CD4-positive, alpha-beta T cell (primary cell): ENCODE measurements at regions not wholly inside any gene's neighbourhood (a gene's known extent, or its start where the extent isn't known, plus 50 kb on each side); places are given as distances from the start of the nearest gene placed in this dataset.

Experiments used
- ATAC-seq: fragments of 200-7000 bp; cut with Tn5 transposase; one replicate; pipeline ENCODE4 v1.10.0; 2022; ENCODE audit warnings: mild to moderate bottlenecking; ENCODE audit not compliant: poor library complexity
- CTCF ChIA-PET: fragments of 350-600 bp; sonication (Branson Sonifier 250); formaldehyde crosslinking; loops from one replicate; lab custom pipeline; 2021; ENCODE audit warnings: antibody characterized with exemption, inconsistent platforms; lab: Charles Lee
- POLR2A ChIA-PET: fragments of 350-600 bp; sonication (Branson Sonifier 250); formaldehyde crosslinking; loops from one replicate; lab custom pipeline; 2021; ENCODE audit warnings: antibody characterized with exemption, inconsistent platforms; lab: Charles Lee
- DNase-seq, 14 experiments: peaks; one replicate each; pipeline ENCODE4 v3.0.0-alpha.2; 2013 to 2020; ENCODE audit warnings: mixed read lengths in 2 of 14
- H3K27ac ChIP-seq, 2 donors: one replicate each; pipeline versions ENCODE4 v1.5.1 to v1.7.0; 2013; ENCODE audit warnings: low read length in 2 of 2, low read depth in 1 of 2, mild to moderate bottlenecking in 1 of 2
- H3K27me3 ChIP-seq, 2 experiments: 1 replicate in 1 of 2; 2 replicates in 1 of 2; pipeline versions ENCODE4 v1.6.1 to v1.7.0; 2013; ENCODE audit warnings: low read length in 2 of 2, control low read depth in 1 of 2, mild to moderate bottlenecking in 1 of 2, moderate library complexity in 1 of 2; ENCODE audit not compliant: insufficient read depth in 2 of 2, control insufficient read depth in 1 of 2
- H3K36me3 ChIP-seq: one replicate; pipeline ENCODE4 v1.6.1; 2013; ENCODE audit warnings: low read length, control low read depth; ENCODE audit not compliant: insufficient read depth
- H3K4me1 ChIP-seq: one replicate; pipeline ENCODE4 v1.6.1; 2013; ENCODE audit warnings: low read length, control low read depth; ENCODE audit not compliant: insufficient read depth
- H3K4me3 ChIP-seq: one replicate; pipeline ENCODE4 v1.5.1; 2013; ENCODE audit warnings: mild to moderate bottlenecking, low read length, moderate library complexity
- H3K9me3 ChIP-seq, 2 experiments: 1 replicate in 1 of 2; 2 replicates in 1 of 2; pipeline versions ENCODE4 v1.6.1 to v1.7.0; 2013; ENCODE audit warnings: low read length in 2 of 2, mild to moderate bottlenecking in 2 of 2, control low read depth in 1 of 2, moderate library complexity in 1 of 2; ENCODE audit not compliant: control insufficient read depth in 1 of 2, insufficient read depth in 1 of 2
- H3K27ac Mint-ChIP-seq: one replicate; pipeline ENCODE4 v1.8.0; 2020; ENCODE audit warnings: mixed read lengths
- H3K27me3 Mint-ChIP-seq: one replicate; pipeline ENCODE4 v1.8.0; 2021; ENCODE audit warnings: mixed read lengths
- H3K36me3 Mint-ChIP-seq: one replicate; pipeline ENCODE4 v1.8.0; 2021; ENCODE audit warnings: low read depth, mixed read lengths
- H3K4me1 Mint-ChIP-seq: one replicate; pipeline ENCODE4 v1.8.0; 2021; ENCODE audit warnings: low read depth, mixed read lengths
- H3K4me3 Mint-ChIP-seq: one replicate; pipeline ENCODE4 v1.8.0; 2020; ENCODE audit warnings: mild to moderate bottlenecking, mixed read lengths
- H3K9me3 Mint-ChIP-seq: one replicate; pipeline ENCODE4 v1.8.0; 2020; ENCODE audit warnings: mixed read lengths
- CTCF ChIP-seq: fragments of 200-600 bp; IDR thresholded peaks from one replicate; pipeline ENCODE4 v1.8.0; 2022; ENCODE audit warnings: antibody characterized with exemption, mild to moderate bottlenecking
- intact Hi-C, 2 experiments: fragments of 100-400 bp; cut with DNase I in 1 of 2; cut with micrococcal nuclease in 1 of 2; formaldehyde crosslinking; loops; one replicate each; pipeline versions ENCODE4 v1.15.1 to v1.9.0; 2023 to 2025; cut with DNase I, micrococcal nuclease

GRCh38 chrX:38856670-38857265 is 55.5 kb downstream of the MID1IP1 start:
- Mint-ChIP-seq H3K9me3 (no peaks in the 10 kb centered on the region), H3K4me1 (no peaks in the 10 kb centered on the region), H3K36me3 (no peaks in the 10 kb centered on the region), H3K27ac (no peak overlapping the region), H3K27me3 (no peaks in the 10 kb centered on the region), H3K4me3 (no peak overlapping the region)
- Histone ChIP-seq H3K27me3 (no peaks in the 10 kb centered on the region), H3K9me3 (no peaks in the 10 kb centered on the region), H3K27ac (no peak overlapping the region), H3K4me1 (no peaks in the 10 kb centered on the region), H3K4me3 (no peak overlapping the region), H3K36me3 (no peaks in the 10 kb centered on the region)
- POLR2A ChIA-PET = interaction anchor here (0.6 kb wide), 1 partner anchor 54 kb away, joined by 3 read pairs; no protein-coding TSS in a partner anchor
- TF ChIP-seq CTCF = no peak
- CTCF ChIA-PET = no interaction called here
- ATAC-seq (no peak), DNase-seq (no peak)
- intact Hi-C loops = no loop called here

- no peaks in the 10 kb centered on the region for H3K36me3 Mint-ChIP-seq
- TF ChIP-seq CTCF = no peak
- Histone ChIP-seq H3K9me3 (no peaks in the 10 kb centered on the region), H3K36me3 (no peaks in the 10 kb centered on the region), H3K27ac (no peak overlapping the region), H3K4me3 (no peak overlapping the region), H3K4me1 (no peaks in the 10 kb centered on the region), H3K27me3 (no peaks in the 10 kb centered on the region)
- H3K27ac Mint-ChIP-seq = no peak overlapping the region
- no peak for DNase-seq
- no peak for ATAC-seq
- ChIA-PET CTCF (no interaction called here), POLR2A (interaction anchor here (0.6 kb wide), 1 partner anchor 55 kb away, joined by 3 read pairs; no protein-coding TSS in a partner anchor)
- no peaks in the 10 kb centered on the region for H3K4me1 Mint-ChIP-seq
- intact Hi-C loops = no loop called here
- H3K4me3 Mint-ChIP-seq = no peak overlapping the region
- H3K9me3 Mint-ChIP-seq = no peaks in the 10 kb centered on the region
- no peaks in the 10 kb centered on the region for H3K27me3 Mint-ChIP-seq
These were observed 56.7 kb downstream of the MID1IP1 start for GRCh38 chrX:38857736-38858523.

- no peaks in the 10 kb centered on the region for H3K36me3 Mint-ChIP-seq
- Histone ChIP-seq H3K9me3 (no peaks in the 10 kb centered on the region), H3K27ac (no peak overlapping the region), H3K36me3 (no peaks in the 10 kb centered on the region), H3K4me1 (no peaks in the 10 kb centered on the region), H3K27me3 (no peaks in the 10 kb centered on the region), H3K4me3 (no peak overlapping the region)
- CTCF ChIA-PET = no interaction called here
- no peaks in the 10 kb centered on the region for H3K4me1 Mint-ChIP-seq
- no peaks in the 10 kb centered on the region for H3K27me3 Mint-ChIP-seq
- H3K27ac Mint-ChIP-seq = no peak overlapping the region
- no peak for ATAC-seq
- H3K4me3 Mint-ChIP-seq = no peak overlapping the region
- TF ChIP-seq CTCF = no peak
- no peak for DNase-seq
- no peaks in the 10 kb centered on the region for H3K9me3 Mint-ChIP-seq
- intact Hi-C loops = no loop called here
- POLR2A ChIA-PET = interaction anchor here (1.2 kb wide), 1 partner anchor 53 kb away, joined by 3 read pairs; no protein-coding TSS in a partner anchor
These were observed 58.3 kb downstream of the MID1IP1 start for GRCh38 chrX:38859602-38860001.
